ENCODE measurements at regions not wholly inside any gene's neighbourhood (a gene's known extent, or its start where the extent isn't known, plus 50 kb on each side); places are given as distances from the start of the nearest gene placed in this dataset.

- no peak for DNase-seq
- H3K27ac ChIP-seq: no peak overlapping the region
- WGBS, 2 donors: 64 to 84% methylated on average over 5 of the region's 5 CpGs
These were observed 116.9 kb upstream of the SLC1A3 start for GRCh38 chr5:36489505-36489904.

GRCh38 chr5:36491856-36492255, 114.5 kb upstream of the SLC1A3 start:
- intact Hi-C loops (cut with DNase I; ENCODE audit: low total_unique reads): no loop called here
- DNase-seq: no peak
- H3K27ac ChIP-seq: no peak overlapping the region
- 64 to 70% methylated on average over 7 of the region's 7 CpGs for WGBS, 2 donors
- H3K9me3 ChIP-seq: no peaks in the 10 kb centered on the region
- H3K4me3 ChIP-seq: no peak overlapping the region
- no peak for TF ChIP-seq POLR2A (IDR thresholded peaks at IDR 0.05)
- TF ChIP-seq CTCF (IDR thresholded peaks at IDR 0.05): no peak
- no peaks in the 10 kb centered on the region for H3K27me3 ChIP-seq
- no peaks in the 10 kb centered on the region for H3K4me1 ChIP-seq
- no peaks in the 10 kb centered on the region for H3K36me3 ChIP-seq (ENCODE audit: low read depth, missing control alignments)

More at GRCh38 chr5:36489505-36489904, 116.9 kb upstream of the SLC1A3 start:
- H3K9me3 ChIP-seq: no peaks in the 10 kb centered on the region
- no peaks in the 10 kb centered on the region for H3K4me1 ChIP-seq
- no peak for TF ChIP-seq CTCF (IDR thresholded peaks at IDR 0.05)
- TF ChIP-seq POLR2A (IDR thresholded peaks at IDR 0.05): no peak
- intact Hi-C loops (cut with DNase I; ENCODE audit: low total_unique reads): no loop called here
- H3K27me3 ChIP-seq: no peaks in the 10 kb centered on the region
- H3K36me3 ChIP-seq (ENCODE audit: low read depth, missing control alignments): no peaks in the 10 kb centered on the region
- no peak overlapping the region for H3K4me3 ChIP-seq

- Histone ChIP-seq H3K4me3 (no peak overlapping the region), H3K27me3 (no peaks in the 10 kb centered on the region), H3K36me3 (ENCODE audit: low read depth, missing control alignments) (no peaks in the 10 kb centered on the region), H3K4me1 (no peaks in the 10 kb centered on the region), H3K27ac (no peak overlapping the region), H3K9me3 (no peaks in the 10 kb centered on the region)
- DNase-seq: no peak
- intact Hi-C loops (cut with DNase I; ENCODE audit: low total_unique reads): no loop called here
- 86 to 94% methylated on average over 2 of the region's 2 CpGs for WGBS, 2 donors
- TF ChIP-seq CTCF (IDR thresholded peaks at IDR 0.05) (no peak), POLR2A (IDR thresholded peaks at IDR 0.05) (no peak)
These were observed 113.3 kb upstream of the SLC1A3 start for GRCh38 chr5:36492984-36493654.

GRCh38 chr5:36494028-36494427, 112.4 kb upstream of the SLC1A3 start:
- Histone ChIP-seq H3K4me1 (no peaks in the 10 kb centered on the region), H3K27me3 (no peaks in the 10 kb centered on the region), H3K27ac (no peak overlapping the region), H3K4me3 (no peak overlapping the region), H3K36me3 (ENCODE audit: low read depth, missing control alignments) (no peaks in the 10 kb centered on the region), H3K9me3 (no peaks in the 10 kb centered on the region)
- intact Hi-C loops (cut with DNase I; ENCODE audit: low total_unique reads): no loop called here
- WGBS, 2 donors: 85 to 93% methylated on average over 1 of the region's 1 CpG
- TF ChIP-seq CTCF (IDR thresholded peaks at IDR 0.05) (no peak), POLR2A (IDR thresholded peaks at IDR 0.05) (no peak)
- DNase-seq: no peak

Measured in testis (tissue), 2 donors.